SK-MEL-5 (cell line): ENCODE measurements at regions not wholly inside any gene's neighbourhood (a gene's known extent, or its start where the extent isn't known, plus 50 kb on each side); places are given as distances from the start of the nearest gene placed in this dataset.
"Not testable (repeated sequence)": the region's sequence is repeated elsewhere in the genome, so short reads cannot be mapped to it uniquely, and the experiment has no call there.

Experiments
- DNase-seq: peaks from one replicate; pipeline ENCODE4 v3.0.0-alpha.2; 2016; ENCODE audit warnings: low read depth, low spot score
- in situ Hi-C: cut with HindIII; loops from 2 replicates; pipeline ENCODE4 v1.10.0; 2016; ENCODE audit warnings: low sequenced_read_pairs, high pct_unique_total_duplicates, low pct_unique_long_range_greater_than_20kb

DNA sequence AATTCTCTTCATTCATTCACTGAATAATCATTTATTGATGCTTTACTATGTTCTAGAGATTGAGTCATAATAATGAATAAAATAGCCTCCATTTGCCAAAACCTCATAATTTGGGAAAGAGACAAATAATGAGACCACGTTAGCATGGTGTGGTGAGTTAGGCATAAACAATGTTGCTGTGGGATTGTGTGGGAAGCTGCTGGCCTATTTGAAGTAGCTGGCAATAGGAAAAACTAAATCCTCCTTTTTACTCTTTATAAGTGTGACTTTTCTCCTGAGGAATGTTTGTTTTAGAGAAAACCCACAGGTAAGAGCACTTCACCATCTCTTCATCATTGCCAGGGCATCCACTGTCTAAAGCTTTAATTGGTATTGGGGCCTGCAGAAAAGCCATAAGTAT is 95.3 kb downstream of the AREG start:
- in situ Hi-C loops, result no loop called here
- DNase-seq, result no peak

DNA sequence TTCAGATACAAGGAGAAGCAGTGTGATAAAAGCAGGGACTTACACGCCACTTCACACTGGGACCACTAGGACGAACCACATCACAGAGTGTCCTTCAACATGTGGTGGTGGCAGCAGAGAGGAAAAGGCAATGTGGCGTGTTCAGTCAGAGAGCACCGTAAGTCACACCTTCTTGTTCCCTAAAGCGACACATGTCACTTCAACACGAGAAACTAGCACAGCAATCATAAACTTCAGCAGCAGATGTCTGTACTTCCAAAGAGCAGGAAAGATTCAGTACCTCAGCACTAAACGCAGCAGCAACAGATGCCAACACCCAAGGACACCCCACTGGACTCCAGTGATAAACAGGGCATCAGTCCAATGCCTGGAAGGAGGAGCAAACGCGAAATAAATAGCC is 96.7 kb downstream of the AREG start:
- DNase-seq, result no peak

DNA sequence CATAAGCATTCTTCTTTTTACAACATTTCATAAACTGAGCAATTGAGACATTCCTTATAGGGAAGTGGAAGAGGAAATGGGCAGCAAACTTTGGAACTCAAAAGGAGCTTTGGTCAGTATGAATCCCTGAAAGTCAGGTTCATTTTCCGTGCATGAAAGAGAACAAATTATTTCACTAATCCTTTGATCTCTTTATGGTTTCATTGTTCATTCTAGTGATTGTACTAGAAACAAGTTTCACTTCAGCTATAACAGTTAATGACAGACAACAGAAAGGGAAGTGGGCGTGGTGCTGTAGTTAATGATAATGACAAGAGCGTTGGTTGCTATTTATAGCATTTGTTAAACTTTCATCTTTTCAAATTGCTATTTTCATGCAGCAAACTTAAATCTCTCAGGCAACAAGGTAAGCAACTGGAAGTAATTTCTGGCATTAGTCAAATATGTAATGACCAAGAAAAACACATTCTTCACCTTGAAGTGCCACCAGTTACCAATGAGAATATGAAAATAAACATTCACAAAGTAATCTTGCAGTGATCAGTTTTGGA is 98.4 kb downstream of the AREG start:
- in situ Hi-C loops, result no loop called here
- no peak for DNase-seq

More for the DNA sequence above, 96.7 kb downstream of the AREG start:
- in situ Hi-C loops, result no loop called here

DNA sequence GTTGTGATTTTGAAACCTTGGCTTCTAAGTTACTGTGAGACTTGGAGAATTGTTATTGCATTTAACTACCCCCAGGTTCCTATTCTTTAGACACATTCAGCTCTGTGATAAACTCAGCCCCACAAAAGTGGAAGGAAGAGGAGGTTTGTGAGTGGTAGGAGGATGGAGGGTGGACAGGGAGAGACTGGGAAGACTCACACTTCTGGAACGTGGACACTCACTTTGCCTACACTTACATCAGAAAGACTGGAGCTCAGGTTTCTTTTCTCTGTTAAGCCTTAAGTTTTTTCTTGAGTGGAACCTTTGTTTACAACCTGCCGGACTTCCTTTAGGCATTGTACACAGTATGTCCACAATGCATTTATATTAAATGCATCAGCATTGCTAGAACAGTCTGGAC is 99.0 kb downstream of the AREG start:
- DNase-seq, result no peak
- in situ Hi-C loops, result no loop called here

DNA sequence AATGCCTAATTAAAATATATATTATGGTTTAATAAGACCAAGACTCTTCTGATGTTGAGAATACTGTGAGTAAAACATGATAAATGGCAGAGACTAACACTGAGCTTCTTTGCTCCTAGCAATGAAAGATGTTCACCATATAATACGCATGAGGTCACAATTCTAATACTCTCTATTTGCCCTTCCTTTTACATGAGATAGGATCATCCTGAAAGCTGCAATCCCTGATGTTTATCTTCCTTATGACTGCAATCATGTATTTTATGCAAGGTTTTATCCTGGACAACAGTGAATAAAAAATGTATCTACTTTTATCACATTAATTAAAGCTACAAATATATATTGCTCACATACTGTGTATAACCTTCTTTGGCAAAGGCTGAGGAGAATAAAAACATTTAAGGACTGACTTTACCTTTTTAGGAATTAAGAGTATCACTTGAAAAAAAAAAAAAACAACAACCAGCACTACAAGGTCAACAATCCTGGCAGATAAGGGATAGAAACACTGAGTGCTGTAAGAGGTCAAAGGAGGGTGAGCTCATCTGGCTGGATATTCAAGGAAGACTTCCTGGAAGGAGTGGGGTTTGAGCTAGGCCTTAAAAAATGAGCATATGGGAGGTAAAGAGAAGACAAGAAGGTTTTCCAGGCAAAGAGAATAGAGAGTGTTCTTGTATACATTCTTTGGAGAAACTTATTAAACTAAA is 99.9 kb downstream of the AREG start:
- DNase-seq, result no peak
- in situ Hi-C loops, result no loop called here

DNA sequence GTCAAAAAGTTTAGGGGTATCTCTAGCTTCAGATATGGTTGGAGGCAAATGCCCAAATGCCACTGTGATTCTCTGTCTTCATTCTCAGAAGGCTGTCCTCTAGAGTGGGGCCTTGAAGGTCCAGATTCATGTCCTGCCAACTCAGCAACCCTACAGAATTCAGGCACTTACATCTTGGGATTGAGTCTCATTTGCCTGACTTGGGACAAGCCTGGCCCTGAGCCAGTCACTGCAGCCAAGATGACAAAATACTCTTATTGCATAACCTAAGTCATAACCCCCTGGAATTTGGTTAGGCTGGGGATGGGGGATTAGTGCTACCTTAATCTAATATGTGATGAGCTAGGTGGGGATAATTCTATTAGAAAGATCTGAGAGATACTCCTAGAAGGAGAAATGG is 100.5 kb downstream of the AREG start:
- in situ Hi-C loops, result no loop called here
- DNase-seq, result no peak

DNA sequence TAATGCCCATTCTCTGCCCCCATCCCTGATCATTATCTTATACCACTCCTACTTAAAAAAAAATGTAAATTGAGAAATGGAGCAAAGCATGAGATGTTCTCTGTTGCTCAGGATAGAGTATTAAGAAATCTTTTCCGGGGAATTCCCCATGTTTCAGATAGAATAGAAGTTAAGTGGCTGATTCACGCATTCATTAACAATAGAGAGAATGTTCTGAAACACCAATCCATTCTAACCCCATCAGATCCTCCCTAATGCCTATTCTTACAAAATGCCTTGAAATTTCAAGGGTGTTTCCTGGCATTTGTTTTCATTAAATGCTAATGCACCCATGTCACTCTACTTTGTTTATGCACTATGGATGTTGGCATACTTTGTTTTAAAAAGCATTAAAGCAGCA is 101.1 kb downstream of the AREG start:
- in situ Hi-C loops, result no loop called here
- no peak for DNase-seq

DNA sequence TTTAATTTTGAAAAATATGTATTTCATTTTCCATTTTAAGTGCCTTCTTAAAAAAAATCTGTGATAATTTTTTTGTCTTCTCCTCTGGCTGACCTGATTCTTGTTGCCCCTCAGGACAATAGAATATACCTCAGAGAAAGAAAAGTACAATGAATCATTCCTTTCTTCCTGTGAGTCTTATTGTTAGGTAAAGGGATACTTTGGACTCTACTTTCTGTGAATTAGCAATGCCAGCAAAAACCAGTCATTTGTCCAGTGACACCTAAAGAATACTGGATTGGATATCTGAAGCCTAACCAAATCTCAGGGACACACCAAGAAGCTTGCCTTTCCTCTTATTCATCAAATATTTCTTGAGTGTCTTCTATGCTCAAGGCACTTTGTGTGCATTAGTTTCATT is 102.1 kb downstream of the AREG start:
- no peak for DNase-seq

DNA sequence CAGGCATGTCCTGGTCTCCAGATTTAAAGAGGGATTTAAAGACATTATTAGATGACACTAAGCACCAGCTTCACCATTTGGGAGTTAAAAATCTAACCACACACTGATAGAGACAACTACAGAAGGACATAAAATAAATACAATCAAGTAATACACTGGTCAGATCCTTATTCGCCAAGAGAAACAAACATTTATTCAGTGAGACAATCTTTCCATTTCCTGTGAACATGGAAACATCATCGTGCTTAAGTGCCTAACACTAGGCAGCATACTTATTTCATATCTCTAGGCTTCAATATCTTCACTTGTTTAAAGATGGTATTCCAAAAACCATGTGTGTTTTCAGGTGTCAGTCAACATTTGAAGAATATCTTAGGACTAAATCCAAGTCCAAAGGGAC is 103.6 kb downstream of the AREG start:
- no peak for DNase-seq
- in situ Hi-C loops, result no loop called here

More for the DNA sequence above, 102.1 kb downstream of the AREG start:
- in situ Hi-C loops, result no loop called here

DNA sequence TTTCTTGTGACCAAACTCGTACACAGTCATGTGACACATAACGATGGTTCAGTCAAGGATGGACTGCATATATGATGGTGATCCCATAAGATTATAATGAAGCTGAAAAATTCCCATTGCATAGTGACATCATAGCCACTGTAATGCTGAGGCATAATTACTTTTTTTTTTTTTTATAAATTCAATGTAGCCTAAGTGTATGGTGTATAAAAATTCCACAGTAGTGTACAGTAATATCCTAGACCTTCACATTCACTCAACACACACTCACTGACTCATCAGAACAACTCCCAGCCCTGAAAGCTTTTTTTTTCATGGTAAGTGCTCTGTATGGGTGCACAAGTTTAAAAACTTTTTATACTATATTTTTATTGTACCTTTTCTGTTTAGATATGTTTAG is 105.0 kb downstream of the AREG start:
- DNase-seq, result no peak
- in situ Hi-C loops, result no loop called here

DNA sequence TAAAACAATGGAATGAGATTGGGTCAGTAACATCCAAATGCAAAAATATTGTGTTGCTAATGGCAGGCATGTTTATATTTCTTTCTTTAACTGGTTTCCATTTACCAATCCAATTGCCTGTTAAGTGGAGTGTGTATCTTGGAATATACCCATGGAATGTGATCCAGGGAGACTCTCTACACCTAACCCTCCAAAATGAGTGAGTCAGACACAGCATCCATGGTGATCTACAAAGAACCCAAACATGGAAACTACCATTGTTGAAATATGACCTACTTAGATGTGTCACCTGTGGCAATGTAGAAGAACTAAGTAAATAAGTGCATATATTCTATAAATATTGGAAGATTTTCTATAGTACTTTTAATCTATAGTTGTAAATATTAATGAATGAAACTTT is 110.3 kb downstream of the AREG start:
- DNase-seq, result no peak
- in situ Hi-C loops, result no loop called here

DNA sequence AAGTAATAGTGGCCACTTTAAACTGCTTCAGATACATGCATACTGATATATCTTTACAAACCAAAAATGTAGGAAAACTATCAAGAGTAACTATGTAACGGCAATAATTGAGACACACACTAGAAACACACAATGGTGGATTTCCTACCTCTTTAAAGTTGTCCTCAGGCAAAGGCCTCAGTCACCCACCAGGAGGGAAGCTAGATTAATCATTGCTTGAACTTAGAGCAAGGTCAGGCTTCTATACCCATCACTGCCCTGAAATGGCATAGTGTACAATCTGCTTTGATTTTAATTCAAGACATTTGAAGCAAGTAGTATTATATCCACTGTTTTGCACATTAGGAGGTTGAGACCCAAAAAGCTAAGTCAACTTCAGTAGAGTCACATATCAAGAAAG is 110.9 kb downstream of the AREG start:
- no peak for DNase-seq
- in situ Hi-C loops, result no loop called here

DNA sequence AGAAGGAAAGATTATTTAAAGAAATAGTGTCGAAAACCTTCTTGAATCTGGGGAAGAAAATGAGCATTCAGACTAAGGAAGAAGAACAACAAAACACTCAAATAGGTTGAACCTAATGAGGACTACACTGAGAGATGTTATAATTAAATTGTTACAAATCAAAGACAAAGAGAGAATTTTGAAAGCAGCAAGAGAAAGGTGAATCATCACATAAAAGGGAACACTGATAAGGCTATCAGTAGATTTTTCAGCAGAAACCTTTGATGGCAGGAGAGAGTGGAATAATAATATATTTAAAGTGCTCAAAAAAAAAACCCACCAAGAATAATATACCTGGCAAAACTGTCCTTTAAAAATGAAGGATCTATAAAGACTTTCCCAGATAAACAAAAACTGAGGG is 114.9 kb downstream of the AREG start:
- DNase-seq, result no peak
- in situ Hi-C loops, result no loop called here

DNA sequence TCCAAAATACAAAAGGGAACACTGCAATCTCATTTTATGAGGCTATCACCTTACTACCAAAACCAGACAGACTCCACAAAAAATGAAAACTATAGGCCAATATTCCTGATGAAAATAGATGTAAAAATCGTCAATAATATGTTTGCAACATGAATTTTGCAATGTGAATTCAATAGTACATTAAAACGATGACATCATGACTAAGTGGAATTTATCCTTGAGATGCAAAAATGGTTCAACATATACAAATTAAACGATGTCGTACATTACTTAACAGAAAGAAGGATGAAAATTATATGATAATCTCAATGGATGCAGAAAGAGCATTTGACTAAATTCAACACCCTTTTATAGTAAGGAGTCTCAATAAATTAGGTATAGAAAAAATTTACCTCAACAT is 123.0 kb downstream of the AREG start:
- no peak for DNase-seq
- in situ Hi-C loops, result no loop called here

DNA sequence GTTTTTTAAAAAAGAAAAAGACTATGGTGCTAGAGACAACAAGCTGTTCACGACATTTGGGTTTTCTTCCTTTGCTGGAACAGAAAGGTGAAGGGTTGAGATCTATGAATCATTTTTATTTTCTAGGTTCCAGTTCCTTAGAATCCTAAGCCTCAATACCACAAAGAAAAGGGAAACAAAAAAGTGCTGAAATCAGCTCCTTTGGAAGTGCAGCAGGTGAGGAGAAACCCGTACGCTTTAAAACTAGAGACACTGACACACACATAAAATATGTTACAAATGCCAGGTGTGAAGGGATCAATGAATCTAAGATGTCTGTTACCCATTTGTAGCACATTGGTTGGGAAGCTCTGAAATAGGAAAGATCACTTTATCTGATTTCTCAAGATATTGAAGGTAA is 125.2 kb downstream of the AREG start:
- in situ Hi-C loops, result no loop called here
- no peak for DNase-seq

DNA sequence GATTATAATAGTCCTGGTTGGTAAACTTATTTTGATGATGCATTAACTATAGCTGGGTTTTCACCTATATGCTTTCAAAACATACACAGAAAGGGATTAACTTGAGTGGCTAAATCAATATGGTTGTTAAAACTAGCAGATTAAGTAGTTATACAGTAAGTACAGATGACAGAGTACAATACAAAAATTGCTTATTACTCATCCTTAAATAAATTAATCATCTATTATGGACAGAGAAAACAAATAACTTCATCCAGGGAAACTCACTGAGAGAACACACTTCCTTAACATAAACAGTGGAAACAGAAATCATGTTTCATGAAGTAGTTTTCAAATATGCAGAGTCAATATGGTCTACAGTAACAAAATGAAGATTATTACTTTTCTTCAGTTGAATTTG is 133.4 kb downstream of the AREG start:
- in situ Hi-C loops, result no loop called here
- no peak for DNase-seq

DNA sequence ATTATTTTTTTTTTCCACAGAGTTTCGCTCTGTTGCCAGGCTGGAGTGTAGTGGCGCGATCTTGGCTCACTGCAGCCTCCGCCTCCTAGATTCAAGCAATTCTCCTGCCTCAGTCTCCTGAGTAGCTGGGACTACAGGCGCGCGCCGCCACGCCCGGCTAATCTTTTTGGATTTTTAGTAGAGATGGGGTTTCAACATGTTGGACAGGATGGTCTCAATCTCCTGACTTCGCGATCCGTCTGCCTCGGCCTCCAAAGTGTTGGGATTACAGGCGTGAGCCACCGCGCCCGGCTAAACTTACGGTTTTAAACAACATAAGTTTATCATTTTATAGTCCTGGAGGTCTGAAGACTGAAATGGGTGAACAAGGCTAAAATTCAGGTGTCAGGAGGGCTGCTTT is 133.9 kb downstream of the AREG start:
- in situ Hi-C loops, DNase-seq: not testable (repeated sequence)

DNA sequence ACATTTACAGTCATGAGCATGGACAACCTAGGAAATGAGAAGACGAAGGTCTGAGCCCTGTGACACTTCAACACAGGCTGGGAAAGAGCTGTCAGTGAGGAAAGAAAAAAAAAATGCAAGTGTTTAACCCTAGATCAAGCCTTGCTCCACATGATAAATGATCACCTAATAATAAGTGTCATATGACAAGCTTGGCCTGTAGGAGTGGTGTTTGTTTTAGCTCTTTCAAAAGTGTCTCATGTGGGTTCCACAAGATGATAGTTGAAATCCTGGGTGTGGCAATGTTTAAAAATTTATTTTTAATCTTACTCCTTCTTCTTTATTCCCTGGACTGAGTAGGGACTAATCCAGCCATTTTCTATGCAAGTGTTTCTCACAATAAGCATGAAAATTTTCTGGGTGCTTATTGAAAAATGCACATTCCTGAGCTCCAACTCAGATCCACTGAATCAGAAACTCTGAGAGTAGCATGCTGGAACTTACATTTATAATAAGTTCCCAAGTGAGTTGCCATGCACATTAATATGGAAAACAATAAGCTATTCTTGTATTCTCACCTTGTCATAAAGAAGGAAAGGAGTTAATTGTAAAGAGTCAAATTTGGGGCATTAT is 138.3 kb downstream of the AREG start:
- in situ Hi-C loops, result no loop called here
- no peak for DNase-seq

DNA sequence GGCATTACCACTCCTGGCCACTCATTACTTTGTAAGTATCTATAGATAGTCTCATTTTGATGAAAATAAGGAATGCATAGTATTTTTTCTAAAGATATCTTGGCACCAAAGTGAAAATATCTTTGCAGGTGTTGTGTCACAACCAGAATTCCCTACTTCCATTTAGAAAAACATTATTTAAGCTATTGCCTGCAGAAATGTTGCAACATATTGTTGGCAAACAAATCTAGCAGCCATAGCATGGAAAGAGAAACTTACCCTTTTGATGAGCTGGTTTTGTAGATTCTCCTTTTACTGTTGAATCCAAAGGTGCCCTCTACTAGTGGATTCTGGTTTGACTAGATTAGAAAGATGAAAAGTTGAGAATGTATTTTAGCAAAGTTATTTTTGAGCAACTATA is 138.8 kb downstream of the AREG start:
- in situ Hi-C loops, result no loop called here
- DNase-seq, result no peak
